Neural cell (in vitro differentiated cells): ENCODE measurements at regions not wholly inside any gene's neighbourhood (a gene's known extent, or its start where the extent isn't known, plus 50 kb on each side); places are given as distances from the start of the nearest gene placed in this dataset.

ENCODE experiments used
- CTCF ChIP-seq: fragments of 450-650 bp; IDR thresholded peaks from 2 replicates; pipeline ENCODE4 v1.5.1; 2014; ENCODE audit warnings: antibody characterized with exemption, mild to moderate bottlenecking, moderate library complexity; ENCODE audit not compliant: poor library complexity, severe bottlenecking
- EZH2 ChIP-seq: fragments of 200-600, 300-800 bp; shearing (Covaris generic), sonication (generic); IDR thresholded peaks from 2 replicates; pipeline ENCODE4 v1.6.1; 2014; ENCODE audit warnings: antibody characterized with exemption, low read length, borderline replicate concordance, mild to moderate bottlenecking; ENCODE audit not compliant: insufficient read depth, poor library complexity, severe bottlenecking
- POLR2AphosphoS5 ChIP-seq: IDR thresholded peaks from 2 replicates; pipeline ENCODE4 v1.6.1; 2012

DNA sequence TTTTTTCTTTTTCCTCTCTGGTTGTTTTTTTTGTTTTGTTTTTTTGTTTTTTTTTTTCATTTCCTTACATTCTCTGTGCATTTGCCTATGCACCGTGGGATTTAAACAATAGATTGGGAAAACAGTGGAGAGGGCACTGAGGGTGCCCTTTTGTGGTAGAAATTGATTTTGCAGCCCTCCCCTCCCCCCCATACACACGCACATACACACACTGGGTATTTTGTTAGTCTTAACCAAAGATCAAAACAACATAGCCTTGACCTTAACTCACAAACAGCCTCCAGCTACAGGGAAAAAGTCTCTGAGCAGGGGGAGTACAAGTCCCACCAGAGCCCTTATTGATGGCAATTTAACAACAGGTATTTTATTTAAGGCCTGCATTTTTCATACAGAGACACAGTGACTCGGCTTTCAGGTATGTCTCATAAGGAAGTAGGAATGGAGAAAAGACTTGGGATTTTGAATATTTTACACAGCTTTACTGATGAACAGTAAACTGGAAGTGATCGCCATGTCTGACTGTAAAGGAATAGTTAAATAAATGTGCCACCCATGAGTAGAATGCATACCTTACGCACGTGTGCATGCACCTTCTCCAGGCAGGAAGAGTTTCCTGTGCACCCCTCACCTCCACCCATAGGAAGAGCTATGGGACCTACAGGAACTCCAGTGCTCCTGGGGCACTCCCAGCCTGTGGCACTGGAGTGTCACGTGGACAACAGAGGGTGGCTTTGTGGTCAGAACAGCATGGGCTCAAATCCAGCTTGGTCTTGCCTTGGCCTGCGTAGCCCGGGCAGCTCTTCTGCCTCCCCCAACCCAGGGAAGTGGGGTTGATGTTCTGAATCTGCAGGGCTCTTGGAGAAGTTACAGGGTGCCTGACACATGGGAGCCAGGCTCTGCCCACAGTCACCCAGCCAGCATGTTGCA is 266.4 kb downstream of the ANAPC1 start:
- TF ChIP-seq CTCF (no peak), POLR2AphosphoS5 (no peak), EZH2 (no peak)
